DOHH2 (cell line): ENCODE measurements at regions not wholly inside any gene's neighbourhood (a gene's known extent, or its start where the extent isn't known, plus 50 kb on each side); places are given as distances from the start of the nearest gene placed in this dataset.

Experiments
- H3F3A ChIP-seq: fragments of 200-600 bp; sonication (generic), shearing (Covaris generic); 2 replicates; pipeline ENCODE4 v1.6.0; 2016; ENCODE audit warnings: antibody characterized with exemption, mild to moderate bottlenecking; ENCODE audit not compliant: control insufficient read depth, insufficient read depth
- H3K27ac ChIP-seq: fragments of 200-600 bp; sonication (generic); 2 replicates; pipeline ENCODE4 v1.5.1; 2014; ENCODE audit warnings: low read depth, mild to moderate bottlenecking, low read length, moderate library complexity
- H3K27me3 ChIP-seq: fragments of 200-600 bp; sonication (generic); 2 replicates; pipeline ENCODE4 v1.6.1; 2014; ENCODE audit warnings: mild to moderate bottlenecking, low read length, mixed read lengths; ENCODE audit not compliant: control insufficient read depth
- H3K36me3 ChIP-seq: fragments of 200-600 bp; sonication (generic); 2 replicates; pipeline ENCODE4 v1.6.1; 2014; ENCODE audit warnings: mild to moderate bottlenecking, low read length, moderate library complexity, mixed read lengths; ENCODE audit not compliant: control insufficient read depth
- H3K4me1 ChIP-seq: fragments of 200-600 bp; sonication (generic); 2 replicates; pipeline ENCODE4 v1.6.1; 2014; ENCODE audit warnings: mild to moderate bottlenecking, low read length, mixed read lengths; ENCODE audit not compliant: control insufficient read depth
- H3K4me2 ChIP-seq: fragments of 200-600 bp; sonication (generic); 2 replicates; pipeline ENCODE4 v1.6.0; 2014; ENCODE audit warnings: mild to moderate bottlenecking, low read length, moderate library complexity
- H3K4me3 ChIP-seq: fragments of 200-600 bp; sonication (generic); 2 replicates; pipeline ENCODE4 v1.5.1; 2014; ENCODE audit warnings: mild to moderate bottlenecking, low read length, mixed read lengths
- H3K79me2 ChIP-seq: fragments of 200-600 bp; sonication (generic); 2 replicates; pipeline ENCODE4 v1.6.1; 2014; ENCODE audit warnings: mild to moderate bottlenecking, low read length, mixed read lengths; ENCODE audit not compliant: control insufficient read depth
- H3K9me2 ChIP-seq: fragments of 200-600 bp; sonication (generic); replicated peaks from 2 replicates; pipeline ENCODE4 v1.6.1; 2014; ENCODE audit warnings: mild to moderate bottlenecking, low read length, mixed read lengths; ENCODE audit not compliant: control insufficient read depth
- H3K9me3 ChIP-seq: fragments of 200-600 bp; sonication (generic); 2 replicates; pipeline ENCODE4 v1.6.1; 2014; ENCODE audit warnings: antibody characterized with exemption, low read length, mixed read lengths; ENCODE audit not compliant: control insufficient read depth, insufficient read depth
- H4K20me1 ChIP-seq: fragments of 200-600 bp; sonication (generic); 2 replicates; pipeline ENCODE4 v1.6.0; 2014; ENCODE audit warnings: low read depth, mild to moderate bottlenecking, antibody characterized with exemption, low read length, moderate library complexity; ENCODE audit not compliant: control insufficient read depth, insufficient read depth
- EZH2phosphoT487 ChIP-seq: fragments of 200-600 bp; sonication (generic); IDR thresholded peaks from 2 replicates; pipeline ENCODE4 v1.6.1; 2017; ENCODE audit warnings: borderline replicate concordance, mild to moderate bottlenecking, antibody characterized with exemption, low read length, moderate library complexity, mixed read lengths
- TF ChIP-seq, protein P1 (sequence below): fragments of 200-600 bp; sonication (generic); IDR thresholded peaks from one replicate; pipeline ENCODE4 v1.5.1; 2014; ENCODE audit warnings: antibody characterized with exemption, mild to moderate bottlenecking, low read depth, low read length; ENCODE audit not compliant: poor library complexity, severe bottlenecking

GRCh38 chr1:69121723-69122122, 446.0 kb upstream of the LRRC7 start:
- H3K27me3 ChIP-seq, result no peaks in the 10 kb centered on the region
- no peaks in the 10 kb centered on the region for H3K4me1 ChIP-seq
- no peak overlapping the region for H3K4me2 ChIP-seq
- TF ChIP-seq, protein P1, sequence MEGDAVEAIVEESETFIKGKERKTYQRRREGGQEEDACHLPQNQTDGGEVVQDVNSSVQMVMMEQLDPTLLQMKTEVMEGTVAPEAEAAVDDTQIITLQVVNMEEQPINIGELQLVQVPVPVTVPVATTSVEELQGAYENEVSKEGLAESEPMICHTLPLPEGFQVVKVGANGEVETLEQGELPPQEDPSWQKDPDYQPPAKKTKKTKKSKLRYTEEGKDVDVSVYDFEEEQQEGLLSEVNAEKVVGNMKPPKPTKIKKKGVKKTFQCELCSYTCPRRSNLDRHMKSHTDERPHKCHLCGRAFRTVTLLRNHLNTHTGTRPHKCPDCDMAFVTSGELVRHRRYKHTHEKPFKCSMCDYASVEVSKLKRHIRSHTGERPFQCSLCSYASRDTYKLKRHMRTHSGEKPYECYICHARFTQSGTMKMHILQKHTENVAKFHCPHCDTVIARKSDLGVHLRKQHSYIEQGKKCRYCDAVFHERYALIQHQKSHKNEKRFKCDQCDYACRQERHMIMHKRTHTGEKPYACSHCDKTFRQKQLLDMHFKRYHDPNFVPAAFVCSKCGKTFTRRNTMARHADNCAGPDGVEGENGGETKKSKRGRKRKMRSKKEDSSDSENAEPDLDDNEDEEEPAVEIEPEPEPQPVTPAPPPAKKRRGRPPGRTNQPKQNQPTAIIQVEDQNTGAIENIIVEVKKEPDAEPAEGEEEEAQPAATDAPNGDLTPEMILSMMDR, result no peak
- TF ChIP-seq EZH2phosphoT487, result no peak
- H3K36me3 ChIP-seq, result no peaks in the 10 kb centered on the region
- H3F3A ChIP-seq, result no peaks in the 10 kb centered on the region
- H3K4me3 ChIP-seq, result no peak overlapping the region
- H3K9me3 ChIP-seq, result no peaks in the 10 kb centered on the region
- H3K9me2 ChIP-seq, result no peaks in the 10 kb centered on the region; the same call in 1 of the 2 replicates
- no peaks in the 10 kb centered on the region for H3K79me2 ChIP-seq
- no peaks in the 10 kb centered on the region for H4K20me1 ChIP-seq
- no peak overlapping the region for H3K27ac ChIP-seq

DNA sequence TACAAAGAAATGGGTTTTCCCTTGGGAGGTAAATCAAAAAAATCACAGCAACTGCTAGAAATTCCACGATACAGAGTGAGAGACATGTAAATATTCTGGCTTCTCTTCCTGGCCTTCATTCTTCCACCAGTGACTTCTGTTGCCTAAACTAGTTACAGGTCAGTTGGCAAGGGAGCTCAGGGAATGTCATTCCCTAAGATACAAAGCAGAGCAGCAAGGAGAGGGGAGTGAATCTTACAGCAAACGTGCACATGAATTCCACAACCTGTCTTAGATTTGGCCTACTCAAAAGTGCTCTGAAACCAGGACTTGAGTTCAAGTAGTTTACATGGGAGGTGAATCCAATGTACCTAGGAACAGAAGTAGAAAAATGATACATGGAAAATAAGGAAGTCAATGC, 445.3 kb upstream of the LRRC7 start:
- Histone ChIP-seq H3K27ac (no peak overlapping the region), H3K4me3 (no peak overlapping the region), H3K9me2 (no peaks in the 10 kb centered on the region; the same call in 1 of the 2 replicates), H3K4me1 (no peaks in the 10 kb centered on the region), H3F3A (no peaks in the 10 kb centered on the region), H4K20me1 (no peaks in the 10 kb centered on the region), H3K4me2 (no peak overlapping the region), H3K27me3 (no peaks in the 10 kb centered on the region), H3K9me3 (no peaks in the 10 kb centered on the region), H3K36me3 (no peaks in the 10 kb centered on the region), H3K79me2 (no peaks in the 10 kb centered on the region)
- TF ChIP-seq, protein P1, result no peak
- TF ChIP-seq EZH2phosphoT487, result no peak

- Histone ChIP-seq H3K36me3 (no peaks in the 10 kb centered on the region), H4K20me1 (no peaks in the 10 kb centered on the region), H3K9me2 (no peaks in the 10 kb centered on the region; the same call in 1 of the 2 replicates), H3K27ac (no peak overlapping the region), H3K4me2 (no peak overlapping the region), H3K4me3 (no peak overlapping the region), H3F3A (no peaks in the 10 kb centered on the region), H3K4me1 (no peaks in the 10 kb centered on the region), H3K27me3 (no peaks in the 10 kb centered on the region), H3K79me2 (no peaks in the 10 kb centered on the region), H3K9me3 (no peaks in the 10 kb centered on the region)
- no peak for TF ChIP-seq EZH2phosphoT487
- TF ChIP-seq, protein P1, result no peak
These were observed 444.2 kb upstream of the LRRC7 start for GRCh38 chr1:69123486-69123885.
